A549 (cell line): ENCODE measurements at regions not wholly inside any gene's neighbourhood (a gene's known extent, or its start where the extent isn't known, plus 50 kb on each side); places are given as distances from the start of the nearest gene placed in this dataset.

Experiments used
- ATAC-seq, 2 experiments: fragments of 200-7000 bp in 1 of 2; fragments of >200 bp in 1 of 2; cut with Nextera tagmentation in 1 of 2; cut with Tn5 transposase in 1 of 2; 3 replicates each; pipeline versions ENCODE4 v1.8.0 to v1.9.1; 2018 to 2020; ENCODE audit warnings: mild to moderate bottlenecking in 1 of 2, moderate library complexity in 1 of 2
- CTCF ChIA-PET: fragments of 300-600 bp; sonication (Branson Sonifier 250); formaldehyde crosslinking; extraction: SDS; loops from one replicate; lab custom pipeline; 2021; ENCODE audit warnings: antibody characterized with exemption, inconsistent platforms; lab: Yijun Ruan, JAX
- POLR2A ChIA-PET: fragments of 350-600 bp; formaldehyde crosslinking; extraction: SDS; loops from one replicate; lab custom pipeline; 2021; ENCODE audit warnings: antibody characterized with exemption, inconsistent platforms; lab: Yijun Ruan, JAX
- DNase-seq, 2 experiments: peaks; one replicate each; pipeline versions ENCODE4 v3.0.0 to v3.0.0-alpha.2; 2011 to 2016; ENCODE audit warnings: low read depth in 1 of 2, low spot score in 1 of 2
- FAIRE-seq: peaks from 2 replicates; lab custom pipeline; 2011; peaks lifted over from hg19 to GRCh38; lab: Jason Lieb, UNC
- H3K27ac ChIP-seq, 2 experiments: fragments of >200 bp; sonication (Bioruptor Twin); formaldehyde crosslinking; 3 replicates each; pipeline ENCODE4 v1.5.1; 2016 to 2017
- H3K4me1 ChIP-seq: fragments of >200 bp; sonication (Bioruptor Twin); formaldehyde crosslinking; 3 replicates; pipeline ENCODE4 v1.6.1; 2016
- H3K4me2 ChIP-seq: fragments of >200 bp; sonication (Bioruptor Twin); formaldehyde crosslinking; 3 replicates; pipeline ENCODE4 v1.6.1; 2016
- H3K4me3 ChIP-seq: fragments of >200 bp; sonication (Bioruptor Twin); formaldehyde crosslinking; 3 replicates; pipeline ENCODE4 v1.5.1; 2016
- H3K9me3 ChIP-seq: fragments of >200 bp; sonication (Bioruptor Twin); formaldehyde crosslinking; 3 replicates; pipeline ENCODE4 v1.6.1; 2016
- ATOH8 ChIP-seq: fragments of 250-450 bp; sonication (Bioruptor Pico); IDR thresholded peaks from 2 replicates; pipeline ENCODE4 v1.5.0; 2020; ENCODE audit warnings: low read depth, mild to moderate bottlenecking, moderate library complexity
- CBX8 ChIP-seq: fragments of 200-600 bp; sonication (generic); IDR thresholded peaks from 2 replicates; pipeline ENCODE4 v1.6.1; 2016
- CEBPB ChIP-seq, 2 experiments: fragments of >200 bp in 1 of 2; sonication (Bioruptor Twin) in 1 of 2; formaldehyde crosslinking in 1 of 2; IDR thresholded peaks; 2 replicates each; pipeline ENCODE4 v1.6.1; 2012 to 2016
- CTCF ChIP-seq: fragments of >200 bp; sonication (Bioruptor Twin); formaldehyde crosslinking; IDR thresholded peaks from 3 replicates; pipeline ENCODE4 v1.5.1; 2016
- EHMT2 ChIP-seq: fragments of 200-600 bp; sonication (generic); IDR thresholded peaks from 2 replicates; pipeline ENCODE4 v1.6.1; 2016; ENCODE audit warnings: antibody characterized with exemption, low read depth, mild to moderate bottlenecking, moderate library complexity
- ELK1 ChIP-seq: fragments of 150-350 bp; IDR thresholded peaks from 2 replicates; pipeline ENCODE4 v1.6.1; 2014; ENCODE audit warnings: low read depth, mild to moderate bottlenecking, low read length
- GATA3 ChIP-seq: IDR thresholded peaks from 2 replicates; pipeline ENCODE4 v1.6.1; 2012; ENCODE audit warnings: borderline replicate concordance
- HES2 ChIP-seq: fragments of >200 bp; sonication (Bioruptor Twin); formaldehyde crosslinking; IDR thresholded peaks from 2 replicates; pipeline ENCODE4 v1.6.1; 2016
- HOXA7 ChIP-seq: fragments of 250-450 bp; sonication (Bioruptor Pico); IDR thresholded peaks from 2 replicates; pipeline ENCODE4 v1.5.0; 2020; ENCODE audit warnings: mild to moderate bottlenecking, moderate library complexity
- HOXB13 ChIP-seq: fragments of 250-450 bp; sonication (Bioruptor Pico); IDR thresholded peaks from 2 replicates; pipeline ENCODE4 v1.5.0; 2020; ENCODE audit warnings: low read depth, mild to moderate bottlenecking, moderate library complexity
- HOXB5 ChIP-seq: fragments of 250-450 bp; sonication (Bioruptor Pico); IDR thresholded peaks from 2 replicates; pipeline ENCODE4 v1.5.0; 2020; ENCODE audit warnings: mild to moderate bottlenecking, moderate library complexity
- JUNB ChIP-seq: fragments of >200 bp; sonication (Bioruptor Twin); formaldehyde crosslinking; IDR thresholded peaks from 2 replicates; pipeline ENCODE4 v1.6.1; 2016
- MAFK ChIP-seq: fragments of 450-650 bp; IDR thresholded peaks from 2 replicates; pipeline ENCODE4 v1.6.1; 2014; ENCODE audit not compliant: partially characterized antibody
- MAX ChIP-seq: IDR thresholded peaks from 2 replicates; pipeline ENCODE4 v1.6.1; 2012
- MYC ChIP-seq: IDR thresholded peaks from 2 replicates; pipeline ENCODE4 v1.6.1; 2012; ENCODE audit warnings: mild to moderate bottlenecking, inconsistent platforms, low read length, improper control_type of control experiment, borderline replicate concordance
- POLR2AphosphoS2 ChIP-seq: conservative IDR thresholded peaks from 2 replicates; pipeline ENCODE4 v1.6.1; 2012; ENCODE audit warnings: low read length, improper control_type of control experiment, inconsistent platforms
- RARB ChIP-seq: fragments of 250-450 bp; sonication (Bioruptor Pico); IDR thresholded peaks from 2 replicates; pipeline ENCODE4 v1.8.0; 2021; ENCODE audit warnings: mild to moderate bottlenecking, moderate library complexity
- RCOR1 ChIP-seq: fragments of 150-350 bp; IDR thresholded peaks from 2 replicates; pipeline ENCODE4 v1.6.1; 2014; ENCODE audit warnings: antibody characterized with exemption, low read length, low read depth
- RNF2 ChIP-seq: fragments of 200-600 bp; sonication (generic); IDR thresholded peaks from 2 replicates; pipeline ENCODE4 v1.6.1; 2016; ENCODE audit warnings: low read depth, mild to moderate bottlenecking, antibody characterized with exemption, moderate library complexity, borderline replicate concordance
- SREBF2 ChIP-seq: fragments of 450-650 bp; IDR thresholded peaks from 2 replicates; pipeline ENCODE4 v1.6.1; 2014; ENCODE audit warnings: mild to moderate bottlenecking, moderate library complexity
- ZC3H11A ChIP-seq: fragments of 450-650 bp; IDR thresholded peaks from 2 replicates; pipeline ENCODE4 v1.6.1; 2014; ENCODE audit warnings: antibody characterized with exemption, mild to moderate bottlenecking
- WGBS: methylation state at CpG from one replicate; pipeline ENCODE4 v1.1.6; 2017; ENCODE audit errors: missing lambda C conversion rate; 5-methylcytosine and 5-hydroxymethylcytosine counted together

GRCh38 chr12:128015276-128015675, 251.7 kb upstream of the TMEM132C start (continued):
- no peak for TF ChIP-seq ATOH8
- TF ChIP-seq RARB (CRISPR knock-in tag), result no peak
- no peak for TF ChIP-seq RNF2

GRCh38 chr12:128018067-128018466, 248.9 kb upstream of the TMEM132C start:
- ChIA-PET POLR2A (no interaction called here), CTCF (interaction anchor here (0.6 kb wide), 1 partner anchor 153 kb away, joined by 3 read pairs; no protein-coding TSS in a partner anchor)
- 6% methylated on average over 10 of the region's 10 CpGs for WGBS
- H3K4me3 ChIP-seq, result no peak overlapping the region
- FAIRE-seq (no peak), DNase-seq (no peak), ATAC-seq (no peak)
- H3K4me1 ChIP-seq, result no peaks in the 10 kb centered on the region
- H3K9me3 ChIP-seq, result no peaks in the 10 kb centered on the region
- H3K4me2 ChIP-seq, result no peak overlapping the region
- no peak overlapping the region for H3K27ac ChIP-seq
- TF ChIP-seq CEBPB (IDR thresholded peaks at IDR 0.05) (no peak), HOXB13 (CRISPR knock-in tag) (no peak), HOXA7 (CRISPR knock-in tag) (no peak), GATA3 (no peak), ZC3H11A (no peak), JUNB (no peak)

GRCh38 chr12:128019996-128020544, 246.9 kb upstream of the TMEM132C start:
- Histone ChIP-seq H3K4me2 (no peak overlapping the region), H3K4me3 (no peak overlapping the region), H3K27ac (no peak overlapping the region), H3K4me1 (no peaks in the 10 kb centered on the region), H3K9me3 (no peaks in the 10 kb centered on the region)
- no peak for DNase-seq
- ChIA-PET POLR2A (no interaction called here), CTCF (no interaction called here)
- TF ChIP-seq MAFK, result no peak
- no peak for TF ChIP-seq MAX
- no peak for TF ChIP-seq SREBF2
- no peak for TF ChIP-seq HOXB13 (CRISPR knock-in tag)
- TF ChIP-seq CBX8, result no peak
- no peak for TF ChIP-seq HOXB5
- no peak for TF ChIP-seq HES2
- TF ChIP-seq POLR2AphosphoS2, result no peak
- no peak for TF ChIP-seq EHMT2
- no peak for TF ChIP-seq GATA3
- TF ChIP-seq CTCF, result no peak
- TF ChIP-seq RCOR1, result no peak
- TF ChIP-seq CEBPB (IDR thresholded peaks at IDR 0.05), result no peak
- WGBS, result 5% methylated on average over 9 of the region's 9 CpGs
- ATAC-seq, result no peak
- no peak for FAIRE-seq

GRCh38 chr12:128021561-128021960, 245.4 kb upstream of the TMEM132C start:
- no peak overlapping the region for H3K4me3 ChIP-seq
- CTCF ChIA-PET, result no interaction called here
- no peaks in the 10 kb centered on the region for H3K4me1 ChIP-seq
- TF ChIP-seq MYC (no peak), ELK1 (no peak)
- H3K27ac ChIP-seq, result no peak overlapping the region
- no peak for ATAC-seq
- no peak for DNase-seq
- FAIRE-seq, result no peak
- H3K9me3 ChIP-seq, result no peaks in the 10 kb centered on the region
- no peak overlapping the region for H3K4me2 ChIP-seq
- POLR2A ChIA-PET, result no interaction called here
- WGBS, result 5% methylated on average over 2 of the region's 2 CpGs
